ENCODE measurements at regions not wholly inside any gene's neighbourhood (a gene's known extent, or its start where the extent isn't known, plus 50 kb on each side); places are given as distances from the start of the nearest gene placed in this dataset.

- Mint-ChIP-seq H3K9me3 (peaks cover 15% of the 10 kb centered on the region), H3K4me1 (peaks cover 33% of the 10 kb centered on the region), H3K4me3 (no peak overlapping the region), H3K36me3 (peaks cover 11% of the 10 kb centered on the region), H3K27me3 (ENCODE audit: low read depth) (no peaks in the 10 kb centered on the region), H3K27ac (no peak overlapping the region)
- TF ChIP-seq CTCF (IDR thresholded peaks at IDR 0.05; ENCODE audit: unreplicated experiment), result no peak
- no peak for DNase-seq (ENCODE audit: low spot score in 2 of 2, unreplicated experiment in 2 of 2)
Measured at GRCh38 chr12:90510948-90511347, 444.0 kb downstream of the CCER1 start.

DNA sequence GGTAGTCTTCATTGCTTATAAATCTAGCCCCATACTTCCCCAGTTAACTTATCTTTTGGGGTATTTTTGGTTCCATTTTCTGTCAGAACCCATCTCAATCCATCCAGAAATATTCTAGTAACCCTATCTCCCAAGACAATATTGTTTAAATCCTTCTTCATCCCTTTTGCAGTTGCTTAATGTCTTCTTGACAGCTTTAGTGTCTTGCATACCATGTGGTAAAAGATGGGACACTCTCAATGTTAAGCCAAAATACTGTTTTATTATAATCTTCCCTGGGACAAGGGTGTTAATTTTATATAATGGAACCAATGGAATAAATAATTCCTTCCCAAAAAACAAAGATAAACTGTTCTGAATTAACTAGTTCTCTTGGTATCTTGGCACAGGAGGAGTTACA, 450.2 kb downstream of the CCER1 start:
- no peaks in the 10 kb centered on the region for H3K27me3 Mint-ChIP-seq (ENCODE audit: low read depth)
- peaks cover 7% of the 10 kb centered on the region for H3K36me3 Mint-ChIP-seq
- peaks cover 21% of the 10 kb centered on the region for H3K9me3 Mint-ChIP-seq
- no peak for TF ChIP-seq CTCF (IDR thresholded peaks at IDR 0.05; ENCODE audit: unreplicated experiment)
- no peak for DNase-seq (ENCODE audit: low spot score in 2 of 2, unreplicated experiment in 2 of 2)
- H3K27ac Mint-ChIP-seq, result no peak overlapping the region
- H3K4me3 Mint-ChIP-seq, result no peak overlapping the region
- H3K4me1 Mint-ChIP-seq, result peaks cover 4% of the 10 kb centered on the region

- peaks cover 23% of the 10 kb centered on the region for H3K9me3 Mint-ChIP-seq
- H3K36me3 Mint-ChIP-seq, result no peaks in the 10 kb centered on the region
- H3K27me3 Mint-ChIP-seq (ENCODE audit: low read depth), result no peaks in the 10 kb centered on the region
- no peak for TF ChIP-seq CTCF (IDR thresholded peaks at IDR 0.05; ENCODE audit: unreplicated experiment)
- no peak overlapping the region for H3K4me3 Mint-ChIP-seq
- no peak for DNase-seq (ENCODE audit: low spot score in 2 of 2, unreplicated experiment in 2 of 2)
- H3K27ac Mint-ChIP-seq, result no peak overlapping the region
- H3K4me1 Mint-ChIP-seq, result no peaks in the 10 kb centered on the region
Measured at GRCh38 chr12:90502070-90502469, 452.9 kb downstream of the CCER1 start.

GRCh38 chr12:90501412-90501811, 453.6 kb downstream of the CCER1 start:
- Mint-ChIP-seq H3K27me3 (ENCODE audit: low read depth) (no peaks in the 10 kb centered on the region), H3K36me3 (no peaks in the 10 kb centered on the region), H3K4me1 (no peaks in the 10 kb centered on the region), H3K9me3 (peaks cover 30% of the 10 kb centered on the region), H3K27ac (no peak overlapping the region), H3K4me3 (no peak overlapping the region)
- no peak for DNase-seq (ENCODE audit: low spot score in 2 of 2, unreplicated experiment in 2 of 2)
- no peak for TF ChIP-seq CTCF (IDR thresholded peaks at IDR 0.05; ENCODE audit: unreplicated experiment)

GRCh38 chr12:90499795-90500194, 455.2 kb downstream of the CCER1 start:
- Mint-ChIP-seq H3K4me3 (no peak overlapping the region), H3K9me3 (peaks cover 34% of the 10 kb centered on the region), H3K36me3 (no peaks in the 10 kb centered on the region), H3K27ac (no peak overlapping the region), H3K27me3 (ENCODE audit: low read depth) (no peaks in the 10 kb centered on the region), H3K4me1 (no peaks in the 10 kb centered on the region)
- TF ChIP-seq CTCF (IDR thresholded peaks at IDR 0.05; ENCODE audit: unreplicated experiment), result no peak
- no peak for DNase-seq (ENCODE audit: low spot score in 2 of 2, unreplicated experiment in 2 of 2)

DNA sequence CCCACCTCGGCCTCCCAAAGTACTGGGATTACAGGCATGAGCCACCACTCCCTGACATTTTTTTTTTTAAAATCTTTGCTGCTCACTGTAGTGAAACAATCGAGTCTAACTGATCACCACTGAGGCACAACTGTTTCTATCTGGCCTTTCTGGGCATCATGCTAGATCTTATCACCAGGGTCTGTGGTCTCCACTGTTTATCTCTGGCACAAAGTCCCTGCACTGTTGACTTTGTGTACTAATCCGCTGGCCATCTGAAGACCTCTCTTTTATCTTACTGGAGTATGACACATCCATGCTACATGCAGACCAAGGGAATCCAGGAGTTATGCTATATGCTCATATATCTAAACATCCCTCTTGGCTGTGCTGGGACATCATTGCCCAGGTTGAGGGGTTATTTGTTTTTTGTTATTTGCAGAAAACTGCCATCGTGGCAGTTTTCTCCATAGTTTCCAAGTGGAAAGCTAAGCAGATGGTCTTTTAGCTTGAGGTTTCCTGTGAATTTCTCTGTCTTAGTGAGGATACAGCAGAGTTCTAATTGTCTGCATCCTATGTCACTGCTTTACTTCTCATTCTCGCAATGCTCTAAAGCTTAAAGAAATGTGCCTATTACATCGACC, 456.9 kb downstream of the CCER1 start:
- Mint-ChIP-seq H3K4me1 (no peaks in the 10 kb centered on the region), H3K9me3 (peaks cover 25% of the 10 kb centered on the region), H3K27me3 (ENCODE audit: low read depth) (no peaks in the 10 kb centered on the region), H3K27ac (no peak overlapping the region), H3K4me3 (no peak overlapping the region), H3K36me3 (no peaks in the 10 kb centered on the region)
- DNase-seq (ENCODE audit: low spot score in 2 of 2, unreplicated experiment in 2 of 2), result no peak
- TF ChIP-seq CTCF (IDR thresholded peaks at IDR 0.05; ENCODE audit: unreplicated experiment), result no peak

All from mesothelial cell of epicardium (in vitro differentiated cells).